ENCODE measurements at regions not wholly inside any gene's neighbourhood (a gene's known extent, or its start where the extent isn't known, plus 50 kb on each side); places are given as distances from the start of the nearest gene placed in this dataset.
"Not testable (repeated sequence)": the region's sequence is repeated elsewhere in the genome, so short reads cannot be mapped to it uniquely, and the experiment has no call there.

DNA sequence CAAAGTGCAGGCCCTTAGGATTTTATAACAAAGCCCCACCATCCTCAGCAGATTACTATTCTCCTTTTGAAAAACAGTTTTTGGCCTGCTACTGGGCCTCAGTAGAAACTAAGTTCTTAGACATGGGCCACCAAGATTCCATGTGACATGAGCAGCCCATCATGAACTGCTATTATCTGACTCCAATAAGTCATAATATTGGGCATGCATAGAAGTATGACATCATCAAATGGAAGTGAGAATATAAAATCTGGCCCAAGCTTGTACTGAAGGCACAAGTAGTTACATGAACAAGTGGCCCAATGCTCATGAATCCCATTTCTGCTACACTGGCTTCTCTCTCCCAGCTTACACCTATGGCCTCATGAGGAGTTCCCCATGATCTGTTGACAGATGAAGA, 404.8 kb downstream of the EPHA5 start:
- no peak for DNase-seq (ENCODE audit: low spot score)

DNA sequence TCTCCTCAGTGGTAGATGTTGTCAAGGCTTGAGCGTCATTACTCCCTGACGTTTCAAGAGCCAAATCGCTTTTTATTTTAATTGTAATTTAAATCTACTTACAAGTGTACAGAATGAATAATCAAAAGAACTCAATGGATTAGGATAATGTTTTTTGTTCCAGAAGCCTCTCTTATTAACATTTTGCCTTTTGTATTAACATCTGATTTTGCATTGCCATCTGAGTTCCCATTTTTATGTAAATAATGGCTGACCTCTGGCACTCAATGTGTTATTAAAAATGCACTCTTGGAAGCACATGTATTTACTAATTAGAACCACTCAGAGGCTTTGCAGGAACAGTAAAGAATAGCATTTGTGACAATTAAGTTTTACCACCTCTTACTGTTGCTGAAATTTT, 411.0 kb downstream of the EPHA5 start:
- no peak for DNase-seq (ENCODE audit: low spot score)

DNA sequence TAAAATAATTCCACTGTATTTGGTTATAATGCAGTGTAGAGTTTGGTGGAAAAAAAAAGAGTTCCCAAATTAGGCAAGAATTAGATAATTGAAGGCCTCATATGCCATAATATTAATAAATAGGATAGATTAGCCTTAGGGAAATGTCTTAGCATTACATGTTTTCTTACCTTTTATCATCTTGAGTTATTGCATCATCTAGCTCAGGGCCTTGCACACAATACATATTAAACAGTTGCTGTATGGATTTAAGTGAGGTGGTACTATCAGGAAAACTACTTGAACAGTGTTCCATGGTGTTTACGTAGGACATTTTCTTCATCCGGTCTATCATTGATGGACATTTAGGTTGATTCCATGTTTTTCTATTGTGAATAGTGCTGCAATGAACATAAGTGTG, 419.4 kb downstream of the EPHA5 start:
- no peak for DNase-seq (ENCODE audit: low spot score)

DNA sequence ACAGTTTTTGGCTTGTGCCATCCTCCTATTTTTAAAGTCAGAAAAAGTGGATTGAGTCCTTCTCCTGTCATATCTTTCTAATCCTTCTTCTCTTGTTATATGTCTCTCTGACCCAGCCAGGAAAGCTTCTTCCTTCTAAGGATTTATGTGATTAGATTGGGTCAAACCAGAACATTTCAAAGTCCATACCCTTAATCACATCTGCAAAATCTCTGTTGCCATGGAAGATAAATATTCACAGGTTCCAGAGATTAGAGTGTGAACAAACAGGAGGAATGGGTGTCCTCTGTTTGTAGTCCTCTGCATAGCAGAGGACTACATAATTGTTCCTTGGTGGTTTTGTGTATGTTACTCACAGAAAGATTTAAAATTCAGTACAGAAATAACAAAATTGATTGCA, 421.2 kb downstream of the EPHA5 start:
- no peak for DNase-seq (ENCODE audit: low spot score)

DNA sequence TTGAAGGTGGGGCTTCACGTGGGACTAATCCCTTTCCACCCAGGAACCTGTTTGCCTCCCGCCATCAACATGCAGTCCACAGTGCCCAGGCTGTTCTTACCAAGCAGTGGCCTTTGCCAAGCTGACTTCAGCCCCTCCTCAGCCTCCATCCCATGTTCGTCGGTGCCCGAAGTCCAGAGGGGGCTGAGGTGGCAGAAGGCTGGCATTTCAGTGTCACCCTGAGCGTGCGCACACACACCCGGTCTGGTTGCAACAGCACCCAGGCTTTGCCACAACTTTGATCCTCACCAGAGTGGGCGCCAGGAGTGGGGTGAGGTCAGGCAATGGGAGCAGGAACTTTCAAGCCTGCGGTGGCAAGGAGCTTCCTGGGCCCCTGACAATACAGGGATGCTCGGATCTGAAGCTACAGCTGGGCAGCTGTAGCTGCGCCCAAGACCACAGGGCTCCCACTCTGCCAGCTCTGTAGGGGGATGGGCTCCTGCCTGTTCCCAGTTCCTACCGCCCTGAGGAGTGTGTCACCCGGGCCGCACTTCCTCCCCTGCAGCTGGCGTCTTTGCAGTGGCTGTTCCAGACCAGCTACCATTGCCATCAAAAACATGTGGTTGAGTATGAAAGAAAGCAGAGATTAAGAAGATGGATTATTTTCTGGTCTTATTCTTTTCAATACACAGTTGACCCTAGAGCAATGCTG, 428.0 kb downstream of the EPHA5 start:
- no peak for DNase-seq (ENCODE audit: low spot score)

DNA sequence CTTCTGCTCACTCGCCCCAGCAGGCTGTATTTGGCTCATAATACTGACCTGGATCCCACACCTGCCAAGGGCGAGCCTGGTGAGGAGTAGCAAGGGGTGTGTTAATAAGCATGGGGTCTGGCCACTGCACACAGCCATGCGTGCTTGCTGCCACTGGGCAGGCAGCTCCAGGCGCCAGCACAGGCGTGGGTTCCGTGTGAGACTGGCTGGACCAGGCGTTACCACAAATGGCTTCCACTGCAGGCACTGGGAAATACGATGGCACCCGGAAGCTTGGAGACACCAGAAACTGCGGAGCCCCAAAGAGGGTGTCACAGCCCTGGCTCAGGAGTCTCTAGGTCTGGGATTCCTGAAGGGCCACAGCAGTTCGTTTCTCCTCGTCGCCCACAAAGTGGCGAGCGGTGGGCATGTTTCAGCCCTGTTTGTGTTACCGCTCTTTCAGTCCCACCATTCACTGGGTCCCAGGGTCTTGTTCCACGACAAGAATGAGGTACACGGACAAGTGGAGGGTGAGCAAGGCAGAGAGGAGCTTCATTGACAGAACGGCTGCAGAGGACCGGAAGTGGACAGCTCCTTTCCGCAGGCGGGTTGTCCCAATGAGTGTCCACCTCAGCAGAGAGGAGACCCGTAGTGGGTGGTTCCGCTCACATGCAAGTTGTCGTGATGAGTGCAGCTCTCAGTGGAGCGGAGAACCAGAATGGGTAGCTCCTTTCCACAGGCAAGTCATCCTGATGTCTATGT, 428.9 kb downstream of the EPHA5 start:
- no peak for DNase-seq (ENCODE audit: low spot score)

DNA sequence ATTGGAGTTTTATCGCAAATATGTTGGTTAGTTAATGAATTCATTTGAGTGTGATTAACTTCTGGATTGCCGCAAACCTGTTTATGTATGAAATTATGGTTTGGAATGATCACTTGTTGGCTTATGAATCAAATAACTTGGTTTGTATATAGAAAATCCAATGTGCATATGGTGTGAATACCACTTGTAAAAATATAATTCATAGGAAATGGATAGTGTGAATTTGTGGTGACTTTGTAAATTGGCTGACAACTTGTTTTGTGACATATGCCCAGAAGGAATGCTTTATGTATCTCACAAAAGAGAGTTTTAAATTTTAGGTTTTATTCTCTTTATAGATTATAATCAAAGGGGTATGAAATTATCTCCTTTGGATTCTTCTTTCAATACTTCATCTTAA, 436.2 kb downstream of the EPHA5 start:
- no peak for DNase-seq (ENCODE audit: low spot score)

DNA sequence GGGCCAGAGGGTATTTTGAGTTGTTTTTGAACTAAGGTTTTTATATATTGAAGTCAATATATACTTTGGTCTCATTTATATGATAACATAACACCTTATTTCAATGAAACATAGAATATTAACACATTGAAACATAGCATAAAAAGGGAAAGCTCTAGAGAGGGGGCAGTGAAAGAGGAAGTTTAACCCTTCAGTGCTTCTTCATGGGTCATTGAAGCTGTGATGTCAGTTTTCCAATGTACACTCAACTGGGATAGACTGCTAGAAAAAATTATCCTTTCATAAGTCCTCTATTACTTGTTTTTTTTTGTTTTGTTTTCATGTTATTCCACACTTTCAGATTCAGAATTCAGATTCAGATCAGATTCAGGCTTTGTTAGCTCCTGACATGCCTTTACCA, 442.7 kb downstream of the EPHA5 start:
- DNase-seq (ENCODE audit: low spot score), result no peak

DNA sequence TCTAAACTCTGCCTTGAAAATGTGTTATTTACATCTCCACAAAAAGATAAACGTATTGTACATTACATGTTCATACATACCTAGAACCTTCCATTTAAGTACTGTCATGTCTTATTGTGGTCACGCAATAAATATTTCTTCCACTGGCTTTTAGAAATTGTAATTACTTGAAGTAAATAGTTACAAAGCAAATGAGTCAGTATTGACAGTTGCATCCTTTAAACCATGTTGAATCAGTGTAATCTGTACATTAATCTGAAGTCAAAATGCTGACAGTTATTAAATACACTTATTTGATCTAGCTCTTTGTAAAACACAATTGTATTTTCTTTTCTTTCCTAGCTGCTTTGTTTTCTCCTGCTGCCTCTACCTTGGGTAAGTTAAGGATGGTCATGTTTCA, 446.7 kb downstream of the EPHA5 start:
- no peak for DNase-seq (ENCODE audit: low spot score)

DNA sequence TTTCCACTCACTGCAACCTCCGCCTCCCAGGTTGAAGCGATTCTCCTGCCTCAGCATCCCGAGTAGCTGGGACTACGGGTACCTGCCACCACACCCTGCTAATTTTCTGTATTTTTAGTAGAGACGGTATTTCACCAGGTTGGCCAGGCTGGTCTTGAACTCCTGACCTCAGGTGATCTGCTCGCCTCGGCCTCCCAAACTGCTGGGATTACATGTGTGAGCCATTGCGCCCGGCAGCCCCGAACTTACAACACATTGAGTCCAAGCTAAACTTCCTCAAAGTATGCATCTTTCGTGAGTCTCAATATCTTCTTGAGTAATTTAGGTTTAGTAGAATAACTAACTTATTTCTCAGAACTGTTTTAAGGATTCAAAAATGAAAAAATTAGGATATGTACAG, 447.2 kb downstream of the EPHA5 start:
- DNase-seq (ENCODE audit: low spot score), result not testable (repeated sequence)

DNA sequence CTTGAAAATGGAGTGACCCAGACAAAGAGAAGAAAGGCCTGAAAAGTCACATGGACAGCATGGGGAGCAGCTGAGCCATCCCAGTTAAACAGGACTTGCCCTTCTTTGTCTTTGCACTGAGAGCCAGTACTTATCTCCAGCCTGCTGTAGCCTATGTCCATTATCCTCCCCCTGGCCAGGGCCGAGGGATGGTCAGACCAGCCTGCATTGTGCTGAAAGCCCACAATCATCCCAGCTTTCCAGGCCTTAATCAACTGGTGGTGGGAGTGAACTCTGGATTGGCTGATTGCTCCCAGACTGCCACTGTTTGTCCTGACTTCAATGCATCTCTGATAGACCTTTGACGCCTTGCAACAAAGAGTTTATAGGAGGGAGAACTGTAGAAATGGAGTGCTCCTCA, 453.1 kb downstream of the EPHA5 start:
- DNase-seq (ENCODE audit: low spot score), result no peak

DNA sequence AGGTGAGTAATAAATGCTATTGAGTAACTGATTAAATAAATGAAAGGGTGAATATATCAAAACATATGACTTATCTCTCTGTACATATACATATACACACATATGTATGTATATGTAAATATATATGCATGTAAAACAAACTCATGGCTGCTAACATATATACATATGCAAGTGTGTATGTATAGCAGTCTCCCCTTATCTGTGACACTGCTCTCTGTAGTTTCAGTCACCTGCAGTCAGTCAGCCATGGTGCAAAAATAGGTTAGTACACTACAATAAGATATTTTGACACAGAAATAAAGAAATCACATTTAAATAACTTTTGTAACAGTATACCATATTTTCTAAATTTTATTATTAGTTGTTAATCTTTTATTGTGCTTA, 467.4 kb downstream of the EPHA5 start:
- DNase-seq (ENCODE audit: low spot score), result no peak

DNA sequence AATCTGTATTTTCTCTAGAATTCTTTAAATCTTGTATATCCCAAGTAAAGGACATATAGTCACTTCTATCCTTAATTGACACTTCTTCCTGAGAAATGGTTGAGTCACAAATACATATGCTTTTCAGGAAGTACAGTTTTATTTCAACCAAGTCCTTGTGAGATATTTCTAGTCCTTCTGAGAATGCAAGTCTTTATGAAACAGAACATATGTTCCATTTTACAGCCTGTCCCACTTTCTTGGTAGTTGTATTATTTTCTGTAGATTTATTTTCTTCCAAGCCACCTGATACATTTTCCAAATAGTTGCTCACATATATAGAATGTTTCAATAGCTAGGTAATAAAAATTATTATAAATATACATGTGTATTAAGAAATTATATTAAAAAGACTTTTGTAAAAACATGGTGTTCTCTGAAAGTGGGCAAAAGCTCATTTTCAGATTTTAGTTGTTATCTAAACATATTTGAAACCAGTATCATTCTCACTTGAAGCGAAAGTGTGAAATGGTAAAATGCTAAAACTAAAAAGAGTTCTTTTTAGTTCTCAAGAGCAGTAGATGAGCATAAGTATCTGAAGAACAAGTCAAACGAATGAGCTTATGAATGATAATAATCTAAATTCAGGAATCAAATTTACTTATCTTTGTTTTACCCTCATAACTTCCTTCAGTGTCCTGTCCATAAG, 468.0 kb downstream of the EPHA5 start:
- DNase-seq (ENCODE audit: low spot score), result no peak

DNA sequence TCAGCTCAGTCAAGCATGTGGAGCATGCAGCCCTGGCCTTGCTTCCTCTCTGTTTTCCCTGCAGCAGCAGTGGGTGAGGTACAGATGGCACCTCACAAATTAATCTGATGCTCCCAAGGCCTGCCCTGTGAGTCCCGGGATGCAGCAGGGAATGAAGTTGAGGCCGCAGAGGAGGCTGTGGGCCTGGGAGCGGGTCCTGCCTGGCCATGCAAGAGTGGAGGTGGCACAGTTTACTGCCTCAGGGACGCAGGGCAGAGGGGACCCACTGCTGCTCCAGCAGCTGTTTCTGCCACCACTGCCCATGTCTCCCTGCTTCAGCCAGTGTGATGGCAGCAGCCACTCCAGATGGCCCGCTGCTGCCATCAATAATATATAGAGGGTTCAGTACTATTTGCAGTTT, 474.6 kb downstream of the EPHA5 start:
- DNase-seq (ENCODE audit: low spot score), result no peak

DNA sequence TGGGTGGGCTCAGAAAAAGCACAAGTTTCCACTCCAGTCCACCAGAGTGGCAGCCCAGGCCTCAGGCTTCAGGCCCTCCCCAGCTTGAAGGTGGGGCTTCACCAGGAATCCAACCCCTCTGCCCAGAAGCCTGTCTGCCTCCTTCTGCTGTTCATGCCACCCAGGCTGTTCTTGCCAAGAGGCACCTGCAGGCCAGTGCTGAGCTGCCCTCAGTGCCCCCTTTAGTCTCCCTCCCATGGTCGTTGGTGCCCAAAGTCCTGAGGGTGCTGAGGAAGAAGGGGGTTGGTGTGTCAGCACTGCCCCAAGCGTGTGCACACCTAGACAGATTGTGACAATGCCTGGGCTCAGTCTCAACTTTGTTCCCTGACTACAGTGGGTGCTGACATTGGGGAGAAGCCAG, 475.3 kb downstream of the EPHA5 start:
- DNase-seq (ENCODE audit: low spot score), result no peak

DNA sequence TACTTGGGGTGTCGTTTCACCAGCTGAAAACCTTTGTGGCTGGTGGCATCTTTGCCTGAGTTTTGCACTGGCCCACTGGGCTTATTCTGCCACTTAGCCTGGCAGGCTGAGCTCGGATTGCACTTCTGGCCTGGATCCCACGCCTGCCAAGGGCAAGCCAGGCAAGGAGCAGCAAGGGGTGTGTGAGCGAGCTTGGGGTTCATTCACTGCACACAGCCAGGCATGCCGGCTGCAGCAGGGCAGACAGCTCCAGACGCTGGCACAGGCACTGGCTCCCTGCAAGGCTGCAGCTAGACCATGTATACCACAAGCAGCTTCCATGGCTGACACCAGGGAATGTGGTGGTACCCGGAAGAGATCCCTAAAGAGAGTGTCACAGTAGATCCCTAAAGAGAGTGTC, 476.3 kb downstream of the EPHA5 start:
- no peak for DNase-seq (ENCODE audit: low spot score)

DNA sequence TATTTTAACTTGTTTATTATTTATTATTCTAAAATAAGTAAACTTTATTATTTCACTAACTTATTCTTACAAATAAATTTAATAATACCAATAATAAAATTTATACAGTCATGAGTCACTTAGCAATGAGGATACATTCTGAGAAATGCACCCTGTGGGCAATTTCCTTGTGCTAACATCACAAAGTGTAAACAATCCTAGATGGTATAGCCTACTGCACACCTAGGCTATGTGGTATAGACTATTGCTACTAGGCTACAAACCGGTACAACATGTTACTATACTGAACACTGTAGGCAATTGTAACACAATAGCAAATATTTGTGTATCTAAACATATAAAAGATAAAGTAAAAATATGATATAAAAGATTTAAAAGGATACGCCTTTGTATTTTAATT, 479.5 kb downstream of the EPHA5 start:
- DNase-seq (ENCODE audit: low spot score), result no peak

DNA sequence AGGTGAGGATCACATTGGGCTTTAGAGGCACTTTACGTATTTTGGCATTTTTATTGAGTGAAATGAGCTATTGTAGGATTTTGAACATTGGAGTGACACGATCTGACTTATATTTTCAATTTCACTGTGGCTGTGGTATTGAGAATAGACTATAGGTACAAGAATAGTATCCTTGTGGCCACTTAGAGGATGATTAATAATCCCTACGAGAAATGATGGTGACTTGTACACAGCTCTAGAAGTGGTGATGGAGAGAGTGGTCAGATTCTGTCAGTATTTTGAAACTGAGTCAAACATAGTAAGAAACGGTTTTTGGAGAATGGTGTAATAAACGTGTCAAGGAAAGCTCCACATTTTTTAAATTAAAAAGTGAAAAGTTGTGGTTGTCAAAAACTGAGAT, 494.7 kb downstream of the EPHA5 start:
- DNase-seq (ENCODE audit: low spot score), result no peak

DNA sequence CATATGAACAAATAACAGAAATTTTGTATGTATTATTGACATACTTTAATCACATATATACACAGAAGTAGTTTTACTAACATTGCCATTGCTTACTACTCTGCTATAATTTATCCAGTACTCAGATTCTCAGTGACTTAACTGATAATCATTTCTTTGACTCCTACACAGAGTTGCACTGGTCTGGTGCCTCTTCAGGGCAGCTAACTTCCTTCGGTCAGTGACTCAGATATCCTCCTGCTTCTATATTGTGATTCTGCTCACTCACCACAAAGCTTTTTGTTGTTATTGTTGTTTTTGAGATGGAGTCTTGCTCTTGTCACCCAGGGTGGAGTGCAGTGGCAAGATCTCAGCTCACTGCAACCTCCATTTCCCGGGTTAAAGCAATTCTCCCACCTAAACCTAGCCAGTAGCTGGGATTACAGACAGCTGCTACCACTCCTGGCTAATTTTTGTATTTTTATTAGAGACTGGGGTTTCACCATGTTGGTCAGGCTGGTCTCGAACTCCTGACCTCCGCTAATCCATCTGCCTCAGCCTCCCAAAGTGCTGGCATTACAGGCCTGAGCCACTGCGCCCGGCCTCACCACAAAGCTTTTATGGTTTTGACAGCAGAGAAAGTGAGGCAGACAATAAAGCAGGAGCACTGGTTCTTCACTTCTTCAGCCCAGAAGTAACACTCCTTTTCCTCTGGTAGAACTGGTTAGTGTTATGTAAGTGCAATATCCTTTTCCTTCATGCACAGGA, 499.3 kb downstream of the EPHA5 start:
- DNase-seq (ENCODE audit: low spot score), result no peak

DNA sequence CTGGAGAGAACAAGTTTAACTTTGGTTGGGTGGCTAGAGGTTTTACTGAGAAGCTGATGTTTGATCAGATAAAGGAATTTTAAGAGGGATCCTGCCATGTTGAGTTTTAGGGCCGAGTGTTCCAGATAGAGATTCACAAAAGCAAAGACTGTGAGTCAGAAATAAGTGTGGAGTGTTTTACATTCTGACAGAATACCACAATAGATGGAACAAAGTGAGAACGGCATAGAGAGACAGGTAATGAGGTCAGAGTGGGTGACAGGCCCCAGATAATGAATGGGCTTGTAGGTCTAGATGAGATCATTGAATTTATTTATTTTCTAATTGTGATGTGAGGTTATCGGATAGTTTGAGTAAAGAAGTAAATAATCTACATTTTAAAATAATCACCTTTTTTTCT, 502.6 kb downstream of the EPHA5 start:
- no peak for DNase-seq (ENCODE audit: low spot score)

DNA sequence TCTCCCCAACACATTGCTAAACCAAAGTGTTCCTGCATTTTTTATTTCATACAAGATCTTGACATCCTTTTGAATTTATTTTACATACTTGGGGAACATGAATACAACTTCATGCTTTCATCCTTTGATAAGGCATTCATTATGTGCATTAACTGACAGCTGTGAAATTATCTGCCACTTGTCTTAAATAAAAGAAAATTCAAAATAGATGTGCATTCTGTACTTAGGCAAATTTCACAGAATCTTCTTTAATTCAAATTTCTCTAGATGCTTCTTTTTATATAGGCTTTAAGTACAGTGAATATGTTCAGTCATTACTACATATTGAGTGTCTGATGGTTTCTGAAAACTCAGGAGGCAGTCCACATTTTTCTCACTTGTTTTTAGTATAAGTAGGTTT, 518.1 kb downstream of the EPHA5 start:
- DNase-seq (ENCODE audit: low spot score), result no peak

DNA sequence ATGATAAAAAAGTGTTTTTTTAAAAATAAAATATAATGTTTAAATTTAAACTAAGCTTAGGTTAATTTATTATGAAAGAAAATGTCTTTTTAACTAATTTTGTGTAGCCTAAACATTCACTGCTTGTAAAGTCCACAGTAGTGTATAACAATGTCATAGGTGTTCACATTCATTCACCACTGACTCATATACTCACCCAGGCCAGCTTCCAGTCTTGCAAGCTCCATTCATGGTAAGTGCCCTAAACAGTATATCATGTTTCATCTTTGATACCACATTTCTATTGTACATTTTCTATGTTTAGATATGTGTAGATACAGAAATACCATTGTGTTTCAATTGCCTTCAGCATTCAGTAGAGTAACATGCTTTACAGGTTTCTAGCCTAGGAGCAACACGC, 530.3 kb downstream of the EPHA5 start:
- no peak for DNase-seq (ENCODE audit: low spot score)

DNA sequence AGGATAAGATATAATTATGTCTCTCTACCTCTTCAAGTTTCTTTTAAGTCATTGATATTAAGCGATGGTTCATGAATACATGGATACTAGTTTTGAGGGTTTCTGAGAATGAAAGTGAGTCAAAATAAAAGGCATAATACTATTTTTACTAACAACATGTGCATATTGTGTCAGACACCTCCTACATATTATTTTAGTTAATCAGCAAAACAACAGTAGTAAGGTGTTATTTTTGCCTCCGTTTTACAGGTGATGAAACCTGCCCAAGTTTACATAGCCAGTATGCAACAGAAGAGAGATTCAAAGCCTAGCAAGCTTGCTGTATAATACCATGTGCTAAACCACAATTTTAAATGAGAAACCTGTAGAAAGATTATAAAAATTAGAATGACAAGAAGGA, 544.1 kb downstream of the EPHA5 start:
- DNase-seq (ENCODE audit: low spot score), result no peak
